ENCODE measurements at regions not wholly inside any gene's neighbourhood (a gene's known extent, or its start where the extent isn't known, plus 50 kb on each side); places are given as distances from the start of the nearest gene placed in this dataset.
A peak's percentile ranks its signal among the peaks of the same experiment; 100 is the strongest.
"Not testable (repeated sequence)": the region's sequence is repeated elsewhere in the genome, so short reads cannot be mapped to it uniquely, and the experiment has no call there.

- no peak for DNase-seq (ENCODE audit: low read depth in 2 of 2)
Measured at GRCh38 chr3:105979961-105980360, 111.1 kb upstream of the CBLB start.

GRCh38 chr3:105982207-105982606, 113.4 kb upstream of the CBLB start:
- no peak for DNase-seq (ENCODE audit: low read depth in 2 of 2)

GRCh38 chr3:105984837-105985236, 116.0 kb upstream of the CBLB start:
- DNase-seq (ENCODE audit: low read depth in 2 of 2) = no peak

GRCh38 chr3:105986343-105986742, 117.5 kb upstream of the CBLB start:
- DNase-seq (ENCODE audit: low read depth in 2 of 2) = not testable (repeated sequence)

GRCh38 chr3:105987809-105988208, 119.0 kb upstream of the CBLB start:
- DNase-seq (ENCODE audit: low read depth in 2 of 2) = no peak

- DNase-seq (ENCODE audit: low read depth in 2 of 2) = no peak
Measured at GRCh38 chr3:105988540-105989212, 119.9 kb upstream of the CBLB start.

- DNase-seq (ENCODE audit: low read depth in 2 of 2) = no peak
Measured at GRCh38 chr3:105996781-105997180, 128.0 kb upstream of the CBLB start.

- DNase-seq (ENCODE audit: low read depth in 2 of 2) = no peak
Measured at GRCh38 chr3:105997466-105997799, 128.6 kb upstream of the CBLB start.

- DNase-seq (ENCODE audit: low read depth in 2 of 2) = no peak
Measured at GRCh38 chr3:105997800-105998526, 129.2 kb upstream of the CBLB start.

- no peak for DNase-seq (ENCODE audit: low read depth in 2 of 2)
Measured at GRCh38 chr3:105999856-106000255, 131.0 kb upstream of the CBLB start.

- no peak for DNase-seq (ENCODE audit: low read depth in 2 of 2)
Measured at GRCh38 chr3:106001923-106002322, 133.1 kb upstream of the CBLB start.

GRCh38 chr3:106004137-106004681, 135.4 kb upstream of the CBLB start:
- no peak for DNase-seq (ENCODE audit: low read depth in 2 of 2)

- DNase-seq (ENCODE audit: low read depth in 2 of 2) = no peak
Measured at GRCh38 chr3:106004826-106005225, 136.0 kb upstream of the CBLB start.

GRCh38 chr3:106006001-106006400, 137.2 kb upstream of the CBLB start:
- no peak for DNase-seq (ENCODE audit: low read depth in 2 of 2)

- DNase-seq (ENCODE audit: low read depth in 2 of 2) = no peak
Measured at GRCh38 chr3:106006571-106006970, 137.8 kb upstream of the CBLB start.

- peak in 1 of 2 donors; percentile 2 for DNase-seq (ENCODE audit: low read depth in 2 of 2)
Measured at GRCh38 chr3:106007512-106007911, 138.7 kb upstream of the CBLB start.

GRCh38 chr3:106008766-106009165, 140.0 kb upstream of the CBLB start:
- no peak for DNase-seq (ENCODE audit: low read depth in 2 of 2)

GRCh38 chr3:106010829-106011228, 142.0 kb upstream of the CBLB start:
- no peak for DNase-seq (ENCODE audit: low read depth in 2 of 2)

GRCh38 chr3:106013971-106014370, 145.2 kb upstream of the CBLB start:
- DNase-seq (ENCODE audit: low read depth in 2 of 2) = no peak

- DNase-seq (ENCODE audit: low read depth in 2 of 2) = no peak
Measured at GRCh38 chr3:106014518-106014917, 145.7 kb upstream of the CBLB start.

GRCh38 chr3:106014971-106015370, 146.2 kb upstream of the CBLB start:
- no peak for DNase-seq (ENCODE audit: low read depth in 2 of 2)

GRCh38 chr3:106018102-106018501, 149.3 kb upstream of the CBLB start:
- no peak for DNase-seq (ENCODE audit: low read depth in 2 of 2)

GRCh38 chr3:106018929-106019550, 150.2 kb upstream of the CBLB start:
- no peak for DNase-seq (ENCODE audit: low read depth in 2 of 2)
